ENCODE measurements at regions not wholly inside any gene's neighbourhood (a gene's known extent, or its start where the extent isn't known, plus 50 kb on each side); places are given as distances from the start of the nearest gene placed in this dataset.

- TF ChIP-seq, protein P1, sequence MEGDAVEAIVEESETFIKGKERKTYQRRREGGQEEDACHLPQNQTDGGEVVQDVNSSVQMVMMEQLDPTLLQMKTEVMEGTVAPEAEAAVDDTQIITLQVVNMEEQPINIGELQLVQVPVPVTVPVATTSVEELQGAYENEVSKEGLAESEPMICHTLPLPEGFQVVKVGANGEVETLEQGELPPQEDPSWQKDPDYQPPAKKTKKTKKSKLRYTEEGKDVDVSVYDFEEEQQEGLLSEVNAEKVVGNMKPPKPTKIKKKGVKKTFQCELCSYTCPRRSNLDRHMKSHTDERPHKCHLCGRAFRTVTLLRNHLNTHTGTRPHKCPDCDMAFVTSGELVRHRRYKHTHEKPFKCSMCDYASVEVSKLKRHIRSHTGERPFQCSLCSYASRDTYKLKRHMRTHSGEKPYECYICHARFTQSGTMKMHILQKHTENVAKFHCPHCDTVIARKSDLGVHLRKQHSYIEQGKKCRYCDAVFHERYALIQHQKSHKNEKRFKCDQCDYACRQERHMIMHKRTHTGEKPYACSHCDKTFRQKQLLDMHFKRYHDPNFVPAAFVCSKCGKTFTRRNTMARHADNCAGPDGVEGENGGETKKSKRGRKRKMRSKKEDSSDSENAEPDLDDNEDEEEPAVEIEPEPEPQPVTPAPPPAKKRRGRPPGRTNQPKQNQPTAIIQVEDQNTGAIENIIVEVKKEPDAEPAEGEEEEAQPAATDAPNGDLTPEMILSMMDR (IDR thresholded peaks at IDR 0.05; ENCODE audit: control insufficient read depth, insufficient read depth, low read depth, low read length, missing control alignments), result no peak
- no peak for DNase-seq (ENCODE audit: low read depth)
- no peak overlapping the region for H3K4me3 ChIP-seq (ENCODE audit: control insufficient read depth, low read depth, low read length)
Measured at GRCh38 chr22:47693606-47694005, 931.2 kb downstream of the TBC1D22A start.

DNA sequence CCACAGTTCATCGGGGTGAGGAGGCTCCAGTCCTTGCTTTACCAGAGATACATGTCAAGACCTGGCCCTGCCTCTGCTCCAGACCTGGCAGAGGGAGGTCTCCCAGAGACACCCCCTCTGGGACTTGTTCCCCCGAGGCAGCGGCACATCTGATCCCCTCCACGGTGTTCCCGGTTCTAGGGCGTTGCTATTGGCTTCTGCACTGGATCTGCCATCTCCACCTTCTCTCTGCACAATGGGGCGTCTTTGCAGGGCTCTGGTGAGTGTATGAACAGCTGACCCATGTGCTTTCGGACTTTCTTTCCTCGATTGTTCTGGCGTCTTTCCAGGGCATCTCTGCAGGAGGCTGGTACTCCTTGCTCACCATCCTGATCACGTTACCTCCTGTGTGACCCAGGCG is 930.4 kb downstream of the TBC1D22A start:
- TF ChIP-seq, protein P1 (IDR thresholded peaks at IDR 0.05; ENCODE audit: control insufficient read depth, insufficient read depth, low read depth, low read length, missing control alignments), result no peak
- no peak for DNase-seq (ENCODE audit: low read depth)
- no peak overlapping the region for H3K4me3 ChIP-seq (ENCODE audit: control insufficient read depth, low read depth, low read length)

- no peak for DNase-seq (ENCODE audit: low read depth)
- TF ChIP-seq, protein P1 (IDR thresholded peaks at IDR 0.05; ENCODE audit: control insufficient read depth, insufficient read depth, low read depth, low read length, missing control alignments), result no peak
- H3K4me3 ChIP-seq (ENCODE audit: control insufficient read depth, low read depth, low read length), result no peak overlapping the region
Measured at GRCh38 chr22:47691152-47691895, 928.9 kb downstream of the TBC1D22A start.

- no peak for DNase-seq (ENCODE audit: low read depth)
- TF ChIP-seq, protein P1 (IDR thresholded peaks at IDR 0.05; ENCODE audit: control insufficient read depth, insufficient read depth, low read depth, low read length, missing control alignments), result no peak
- H3K4me3 ChIP-seq (ENCODE audit: control insufficient read depth, low read depth, low read length), result no peak overlapping the region
Measured at GRCh38 chr22:47690586-47690985, 928.1 kb downstream of the TBC1D22A start.

GRCh38 chr22:47690166-47690565 is 927.7 kb downstream of the TBC1D22A start:
- no peak for DNase-seq (ENCODE audit: low read depth)
- H3K4me3 ChIP-seq (ENCODE audit: control insufficient read depth, low read depth, low read length), result no peak overlapping the region
- TF ChIP-seq, protein P1 (IDR thresholded peaks at IDR 0.05; ENCODE audit: control insufficient read depth, insufficient read depth, low read depth, low read length, missing control alignments), result no peak

GRCh38 chr22:47687776-47688175 is 925.3 kb downstream of the TBC1D22A start:
- TF ChIP-seq, protein P1 (IDR thresholded peaks at IDR 0.05; ENCODE audit: control insufficient read depth, insufficient read depth, low read depth, low read length, missing control alignments), result no peak
- H3K4me3 ChIP-seq (ENCODE audit: control insufficient read depth, low read depth, low read length), result no peak overlapping the region
- DNase-seq (ENCODE audit: low read depth), result no peak

Measured in AG09309 (cell line).